Tibial nerve (tissue), 4 donors: ENCODE measurements at regions not wholly inside any gene's neighbourhood (a gene's known extent, or its start where the extent isn't known, plus 50 kb on each side); places are given as distances from the start of the nearest gene placed in this dataset.

Experiments used
- DNase-seq, 2 donors: peaks; one replicate each; pipeline ENCODE4 v3.0.0-alpha.2; 2019; ENCODE audit warnings: low spot score in 2 of 2
- H3K27ac ChIP-seq, 4 donors: fragments of 200-600 bp; sonication (generic) in 3 of 4; one replicate each; pipeline ENCODE4 v1.5.1; 2017 to 2019; ENCODE audit warnings: mild to moderate bottlenecking in 1 of 4
- H3K27me3 ChIP-seq, 2 donors: fragments of 200-600 bp; sonication (generic) in 1 of 2; one replicate each; pipeline versions ENCODE4 v1.5.1 to v1.6.0; 2017 to 2019
- H3K36me3 ChIP-seq, 3 donors: fragments of 200-600 bp; sonication (generic); one replicate each; pipeline ENCODE4 v1.5.1; 2018 to 2019
- H3K4me1 ChIP-seq, 4 donors: fragments of 200-600 bp; sonication (generic) in 3 of 4; one replicate each; pipeline ENCODE4 v1.5.1; 2017 to 2019
- H3K4me3 ChIP-seq, 4 donors: fragments of 200-600 bp; sonication (generic) in 3 of 4; one replicate each; pipeline ENCODE4 v1.5.1; 2017 to 2019; ENCODE audit warnings: mild to moderate bottlenecking in 1 of 4, moderate library complexity in 1 of 4
- H3K9me3 ChIP-seq, 4 donors: fragments of 200-600 bp; sonication (generic) in 3 of 4; one replicate each; pipeline ENCODE4 v1.5.1; 2017 to 2019
- EP300 ChIP-seq, 2 donors: sonication (generic); formaldehyde crosslinking; IDR thresholded peaks; one replicate each; pipeline ENCODE4 v1.6.1; 2017; ENCODE audit warnings: antibody characterized with exemption in 2 of 2, mild to moderate bottlenecking in 1 of 2
- POLR2A ChIP-seq, 2 donors: fragments of 450-650 bp; IDR thresholded peaks; one replicate each; pipeline ENCODE4 v1.6.1; 2017; ENCODE audit warnings: antibody characterized with exemption in 2 of 2, mild to moderate bottlenecking in 2 of 2, moderate library complexity in 2 of 2
- WGBS, 2 donors: methylation state at CpG; one replicate each; pipeline ENCODE4 v1.1.5; 2018; 5-methylcytosine and 5-hydroxymethylcytosine counted together
- TF ChIP-seq, protein P1 (sequence below), 5 experiments: fragments of 200-600 bp in 3 of 5; fragments of 450-650 bp in 2 of 5; sonication (generic) in 3 of 5; IDR thresholded peaks; one replicate each; pipeline ENCODE4 v1.5.1; 2016 to 2019; ENCODE audit warnings: antibody characterized with exemption in 5 of 5, mild to moderate bottlenecking in 3 of 5, moderate library complexity in 2 of 5

DNA sequence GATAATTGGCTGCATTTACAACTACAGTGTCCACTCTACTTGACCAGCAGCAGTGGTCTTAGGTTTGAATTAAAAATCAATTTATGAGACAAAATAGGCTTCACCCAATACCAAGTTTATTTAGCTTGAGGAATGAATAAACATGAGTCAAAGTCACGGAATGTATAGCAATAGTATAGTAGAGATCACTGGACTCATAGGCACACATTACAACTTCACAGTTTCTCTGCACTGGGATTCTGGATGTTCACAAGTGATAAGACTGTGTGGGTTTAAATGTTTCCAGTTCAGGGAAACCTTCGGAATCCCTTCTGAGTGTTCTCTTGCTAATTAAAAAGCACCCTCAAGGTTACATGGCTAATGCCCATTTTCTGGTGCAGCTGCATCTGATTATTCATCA is 1064.9 kb downstream of the SLITRK5 start:
- H3K9me3 ChIP-seq, result no peaks in the 10 kb centered on the region
- WGBS, 2 donors, result 80 to 87% methylated on average over 2 of the region's 2 CpGs

DNA sequence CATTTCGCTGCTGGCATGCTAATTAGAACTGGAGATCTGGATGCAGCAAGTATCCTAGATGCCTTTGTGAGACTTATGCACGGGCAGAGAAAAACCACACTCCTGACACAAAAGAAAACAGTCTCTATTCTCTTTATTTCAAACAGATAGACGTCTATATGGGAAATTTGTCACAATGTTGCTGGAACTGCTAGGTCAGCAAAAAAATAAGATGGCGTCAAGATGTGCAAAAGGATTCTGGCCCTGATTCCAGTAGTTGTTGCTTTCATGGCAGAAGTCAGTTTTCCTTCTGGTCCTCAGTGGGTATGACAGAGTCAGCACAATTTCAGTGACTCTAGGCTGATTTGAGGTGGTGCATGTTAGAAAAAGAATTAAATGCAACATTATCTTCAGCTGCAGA is 1068.0 kb downstream of the SLITRK5 start:
- Histone ChIP-seq H3K4me1 (no peaks in the 10 kb centered on the region), H3K27me3 (no peaks in the 10 kb centered on the region)

More for the DNA sequence above, 1064.9 kb downstream of the SLITRK5 start:
- H3K4me1 ChIP-seq, result peaks cover 0 to 4% (median 0%) of the 10 kb centered on the region in 4 donors
- no peak overlapping the region for H3K4me3 ChIP-seq
- H3K27me3 ChIP-seq, result no peaks in the 10 kb centered on the region
- no peak for DNase-seq
- H3K27ac ChIP-seq, result no peak overlapping the region
- TF ChIP-seq, protein P1, sequence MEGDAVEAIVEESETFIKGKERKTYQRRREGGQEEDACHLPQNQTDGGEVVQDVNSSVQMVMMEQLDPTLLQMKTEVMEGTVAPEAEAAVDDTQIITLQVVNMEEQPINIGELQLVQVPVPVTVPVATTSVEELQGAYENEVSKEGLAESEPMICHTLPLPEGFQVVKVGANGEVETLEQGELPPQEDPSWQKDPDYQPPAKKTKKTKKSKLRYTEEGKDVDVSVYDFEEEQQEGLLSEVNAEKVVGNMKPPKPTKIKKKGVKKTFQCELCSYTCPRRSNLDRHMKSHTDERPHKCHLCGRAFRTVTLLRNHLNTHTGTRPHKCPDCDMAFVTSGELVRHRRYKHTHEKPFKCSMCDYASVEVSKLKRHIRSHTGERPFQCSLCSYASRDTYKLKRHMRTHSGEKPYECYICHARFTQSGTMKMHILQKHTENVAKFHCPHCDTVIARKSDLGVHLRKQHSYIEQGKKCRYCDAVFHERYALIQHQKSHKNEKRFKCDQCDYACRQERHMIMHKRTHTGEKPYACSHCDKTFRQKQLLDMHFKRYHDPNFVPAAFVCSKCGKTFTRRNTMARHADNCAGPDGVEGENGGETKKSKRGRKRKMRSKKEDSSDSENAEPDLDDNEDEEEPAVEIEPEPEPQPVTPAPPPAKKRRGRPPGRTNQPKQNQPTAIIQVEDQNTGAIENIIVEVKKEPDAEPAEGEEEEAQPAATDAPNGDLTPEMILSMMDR (IDR thresholded peaks at IDR 0.05), result no peak
- TF ChIP-seq POLR2A (IDR thresholded peaks at IDR 0.05) (no peak), EP300 (IDR thresholded peaks at IDR 0.05) (no peak)
- H3K36me3 ChIP-seq, result no peaks in the 10 kb centered on the region

DNA sequence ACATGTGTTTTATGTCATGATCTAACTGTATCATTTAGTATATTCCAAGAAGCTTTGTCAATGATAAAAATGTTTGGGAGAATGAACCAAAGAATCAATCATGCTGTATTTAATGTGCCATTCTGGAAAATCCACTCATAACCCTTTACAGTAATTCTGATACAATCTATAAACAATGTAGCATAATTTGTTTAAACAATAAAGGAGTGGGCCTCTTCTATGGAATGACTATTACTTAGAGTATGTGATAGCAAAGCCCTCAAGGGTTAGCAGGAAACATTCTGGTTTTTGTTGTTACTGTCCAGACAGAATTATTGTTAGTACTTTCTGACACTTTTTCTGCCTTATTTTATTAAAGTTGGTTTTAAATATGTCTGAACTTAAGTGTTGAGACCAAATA is 1073.1 kb downstream of the SLITRK5 start:
- no peaks in the 10 kb centered on the region for H3K9me3 ChIP-seq
- TF ChIP-seq POLR2A (IDR thresholded peaks at IDR 0.05) (no peak), EP300 (IDR thresholded peaks at IDR 0.05) (no peak)
- TF ChIP-seq, protein P1 (IDR thresholded peaks at IDR 0.05), result no peak
- H3K4me1 ChIP-seq, result peaks cover 0 to 3% (median 0%) of the 10 kb centered on the region in 4 donors
- no peaks in the 10 kb centered on the region for H3K36me3 ChIP-seq
- no peak overlapping the region for H3K4me3 ChIP-seq
- no peaks in the 10 kb centered on the region for H3K27me3 ChIP-seq
- DNase-seq, result no peak
- H3K27ac ChIP-seq, result no peak overlapping the region

More for the DNA sequence above, 1068.0 kb downstream of the SLITRK5 start:
- no peaks in the 10 kb centered on the region for H3K9me3 ChIP-seq
- H3K27ac ChIP-seq, result no peak overlapping the region
- TF ChIP-seq, protein P1 (IDR thresholded peaks at IDR 0.05), result no peak
- TF ChIP-seq EP300 (IDR thresholded peaks at IDR 0.05), result no peak
- TF ChIP-seq POLR2A (IDR thresholded peaks at IDR 0.05), result no peak
- no peaks in the 10 kb centered on the region for H3K36me3 ChIP-seq
- no peak for DNase-seq
- whole genome bisulfite sequencing, 2 donors, result 82 to 87% methylated on average over 4 of the region's 4 CpGs
- no peak overlapping the region for H3K4me3 ChIP-seq

DNA sequence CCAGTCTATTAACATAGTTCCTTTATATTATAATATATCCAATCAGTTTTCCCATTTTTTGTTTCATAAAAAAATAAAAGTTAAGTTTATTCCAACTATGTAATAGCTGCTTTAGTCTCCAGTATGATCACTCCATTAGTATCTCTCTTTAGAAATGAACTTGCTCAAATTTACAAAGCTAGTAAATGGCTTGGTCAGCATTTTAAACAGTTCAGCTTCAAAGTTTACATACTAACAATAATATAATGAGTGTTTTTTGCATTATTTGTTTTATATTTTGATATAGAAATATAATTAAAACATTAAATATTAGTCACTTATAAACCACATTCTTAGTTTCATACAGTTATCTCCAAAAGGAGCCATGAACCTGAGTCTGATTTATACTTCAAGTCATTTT is 1073.8 kb downstream of the SLITRK5 start:
- Histone ChIP-seq H3K4me3 (no peak overlapping the region), H3K36me3 (no peaks in the 10 kb centered on the region), H3K4me1 (peaks cover 0 to 3% (median 0%) of the 10 kb centered on the region in 4 donors), H3K27ac (no peak overlapping the region), H3K27me3 (no peaks in the 10 kb centered on the region), H3K9me3 (no peaks in the 10 kb centered on the region)
- no peak for DNase-seq
- TF ChIP-seq POLR2A (IDR thresholded peaks at IDR 0.05) (no peak), EP300 (IDR thresholded peaks at IDR 0.05) (no peak)
- TF ChIP-seq, protein P1 (IDR thresholded peaks at IDR 0.05), result no peak

DNA sequence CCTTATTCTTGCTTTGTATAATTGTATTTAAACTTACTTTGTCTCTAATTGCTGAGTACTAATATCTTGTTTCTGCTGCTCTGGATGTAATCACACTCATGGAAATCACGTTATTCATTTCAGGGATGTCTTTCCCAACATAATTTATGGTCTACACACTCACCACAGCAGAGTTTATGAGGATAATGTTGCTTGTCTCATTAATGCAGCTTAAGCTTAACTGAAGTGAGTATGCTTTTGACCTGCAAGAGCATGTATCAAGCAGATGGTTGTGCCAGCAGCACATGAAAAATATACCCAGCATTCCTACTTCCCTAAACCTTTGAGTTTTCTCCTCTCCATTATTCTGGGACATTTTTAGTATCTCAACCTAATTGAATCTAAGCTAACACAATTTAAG is 1080.9 kb downstream of the SLITRK5 start:
- Histone ChIP-seq H3K27ac (no peak overlapping the region), H3K4me1 (no peaks in the 10 kb centered on the region), H3K27me3 (no peaks in the 10 kb centered on the region), H3K9me3 (no peaks in the 10 kb centered on the region), H3K4me3 (no peak overlapping the region), H3K36me3 (no peaks in the 10 kb centered on the region)
- no peak for DNase-seq
- no peak for TF ChIP-seq POLR2A (IDR thresholded peaks at IDR 0.05)
- TF ChIP-seq, protein P1 (IDR thresholded peaks at IDR 0.05), result no peak
- TF ChIP-seq EP300 (IDR thresholded peaks at IDR 0.05), result no peak
- WGBS, 2 donors, result 47 to 49% methylated on average over 1 of the region's 1 CpG
